Panc1 (cell line): ENCODE measurements at regions not wholly inside any gene's neighbourhood (a gene's known extent, or its start where the extent isn't known, plus 50 kb on each side); places are given as distances from the start of the nearest gene placed in this dataset.

Experiments used
- ATAC-seq: fragments of 200-7000 bp; cut with Tn5 transposase; 2 replicates; pipeline ENCODE4 v1.9.1; 2020; ENCODE audit warnings: mild to moderate bottlenecking, moderate library complexity
- BruUV-seq: library from RNA; stranded (reverse); fragments of 400-500 nt; replicated peaks from 2 replicates; lab custom pipeline; 2021; lab: Mats Ljungman, UMichigan
- CTCF ChIA-PET: fragments of 300-600 bp; sonication (Branson Sonifier 250); formaldehyde crosslinking; loops from one replicate; lab custom pipeline; 2022; ENCODE audit warnings: antibody characterized with exemption; lab: Charles Lee
- POLR2A ChIA-PET: fragments of 300-600 bp; sonication (Branson Sonifier 250); formaldehyde crosslinking; loops from one replicate; lab custom pipeline; 2022; ENCODE audit warnings: antibody characterized with exemption; lab: Charles Lee
- DNase-seq: peaks from one replicate; pipeline ENCODE4 v3.0.0-alpha.2; 2010; ENCODE audit warnings: low read depth, low spot score
- H3K27ac ChIP-seq: 2 replicates; pipeline ENCODE4 v1.5.1; 2011; ENCODE audit warnings: mild to moderate bottlenecking, low read length, inconsistent platforms
- H3K27me3 ChIP-seq: fragments of 200-500 bp; sonication (Bioruptor generic); 2 replicates; pipeline ENCODE4 v1.6.0; 2014; ENCODE audit warnings: low read length, inconsistent platforms; ENCODE audit not compliant: control insufficient read depth, insufficient read depth
- H3K36me3 ChIP-seq: fragments of 200-500 bp; sonication (Bioruptor generic); 2 replicates; pipeline ENCODE4 v1.5.1; 2014; ENCODE audit warnings: inconsistent platforms, mild to moderate bottlenecking, low read length, moderate library complexity; ENCODE audit not compliant: control insufficient read depth, insufficient read depth
- H3K4me1 ChIP-seq: 2 replicates; pipeline ENCODE4 v1.5.1; 2011; ENCODE audit warnings: inconsistent platforms, mild to moderate bottlenecking, low read length, moderate library complexity; ENCODE audit not compliant: control insufficient read depth, insufficient read depth
- H3K4me3 ChIP-seq, 2 experiments: 2 replicates each; pipeline ENCODE4 v1.5.1; 2011 to 2012; ENCODE audit warnings: low read depth in 2 of 2, low read length in 2 of 2, mild to moderate bottlenecking in 2 of 2, inconsistent platforms in 1 of 2, moderate library complexity in 1 of 2
- H3K9me3 ChIP-seq: fragments of 200-500 bp; sonication (Bioruptor generic); 2 replicates; pipeline ENCODE4 v1.5.1; 2014; ENCODE audit warnings: low read depth, mild to moderate bottlenecking, inconsistent platforms, low read length, moderate library complexity; ENCODE audit not compliant: control insufficient read depth, insufficient read depth
- CTCF ChIP-seq: fragments of 450-650 bp; IDR thresholded peaks from 2 replicates; pipeline ENCODE4 v1.5.1; 2017; ENCODE audit warnings: mild to moderate bottlenecking
- POLR2AphosphoS5 ChIP-seq: IDR thresholded peaks from 2 replicates; pipeline ENCODE4 v1.6.1; 2012; ENCODE audit warnings: mild to moderate bottlenecking, low read depth, low read length, moderate library complexity
- REST ChIP-seq, 2 experiments: IDR thresholded peaks; 2 replicates each; pipeline ENCODE4 v1.6.1; 2011 to 2012; ENCODE audit warnings: low read depth in 2 of 2, control low read depth in 1 of 2, low read length in 1 of 2, mild to moderate bottlenecking in 1 of 2, moderate library complexity in 1 of 2; ENCODE audit not compliant: insufficient read depth in 1 of 2
- SIN3A ChIP-seq: IDR thresholded peaks from 2 replicates; pipeline ENCODE4 v1.6.1; 2012; ENCODE audit warnings: low read depth, mild to moderate bottlenecking, low read length, moderate library complexity, borderline replicate concordance; ENCODE audit not compliant: insufficient read depth
- TCF7L2 ChIP-seq: IDR thresholded peaks from 2 replicates; pipeline ENCODE4 v1.6.1; 2011; ENCODE audit warnings: mild to moderate bottlenecking, low read depth, low read length, inconsistent platforms
- in situ Hi-C: cut with HindIII; loops from 2 replicates; pipeline ENCODE4 v1.10.0; 2016; ENCODE audit warnings: low sequenced_read_pairs, low pct_unique_long_range_greater_than_20kb
- intact Hi-C: fragments of 100-400 bp; cut with micrococcal nuclease; formaldehyde crosslinking; loops from one replicate; pipeline ENCODE4 v1.10.0; 2022; ENCODE audit not compliant: unreplicated experiment

GRCh38 chr11:12602421-12602820, 71.8 kb upstream of the TEAD1 start:
- BruUV-seq: no TSS peak

GRCh38 chr11:12603143-12604088, 70.8 kb upstream of the TEAD1 start:
- no peak for DNase-seq
- H3K4me3 ChIP-seq: no peak overlapping the region
- ChIA-PET POLR2A (no interaction called here), CTCF (interaction anchor here (0.6 kb wide), 1 partner anchor 155 kb away, joined by 3 read pairs; no protein-coding TSS in a partner anchor)
- no peak overlapping the region for H3K27ac ChIP-seq
- intact Hi-C loops (loop anchor here (5.0 kb wide), 1 partner anchor 289 kb away; no protein-coding TSS in a partner anchor), in situ Hi-C loops (no loop called here)
- H3K4me1 ChIP-seq: no peaks in the 10 kb centered on the region
- BruUV-seq: no TSS peak
- H3K36me3 ChIP-seq: no peaks in the 10 kb centered on the region
- ATAC-seq: no peak
- no peaks in the 10 kb centered on the region for H3K9me3 ChIP-seq
- TF ChIP-seq CTCF: no peak
- no peak for TF ChIP-seq REST (IDR thresholded peaks at IDR 0.05; ENCODE audit: insufficient read depth in 1 of 2, low read depth in 2 of 2, low read length in 1 of 2)
- TF ChIP-seq TCF7L2: no peak
- no peak for TF ChIP-seq SIN3A
- TF ChIP-seq POLR2AphosphoS5: no peak
- H3K27me3 ChIP-seq: no peaks in the 10 kb centered on the region; the same call in 1 of the 2 replicates

More at GRCh38 chr11:12602421-12602820, 71.8 kb upstream of the TEAD1 start:
- DNase-seq (no peak), ATAC-seq (no peak)
- Histone ChIP-seq H3K4me1 (no peaks in the 10 kb centered on the region), H3K4me3 (no peak overlapping the region), H3K27ac (no peak overlapping the region), H3K27me3 (no peaks in the 10 kb centered on the region; the same call in 1 of the 2 replicates), H3K9me3 (no peaks in the 10 kb centered on the region), H3K36me3 (no peaks in the 10 kb centered on the region)
- in situ Hi-C loops: no loop called here
- ChIA-PET POLR2A (no interaction called here), CTCF (no interaction called here)
- intact Hi-C loops: loop anchor here (5.0 kb wide), 1 partner anchor 290 kb away; no protein-coding TSS in a partner anchor
- TF ChIP-seq SIN3A (no peak), POLR2AphosphoS5 (no peak), TCF7L2 (no peak), CTCF (no peak)
